Suprapubic skin (tissue), 4 donors: ENCODE measurements at regions not wholly inside any gene's neighbourhood (a gene's known extent, or its start where the extent isn't known, plus 50 kb on each side); places are given as distances from the start of the nearest gene placed in this dataset.

Experiments used
- DNase-seq, 2 donors: peaks; one replicate each; pipeline ENCODE4 v3.0.0-alpha.2; 2019; ENCODE audit warnings: low spot score in 2 of 2
- H3K27ac ChIP-seq: fragments of 200-600 bp; sonication (generic); one replicate; pipeline ENCODE4 v1.5.1; 2019
- H3K27me3 ChIP-seq: fragments of 200-600 bp; sonication (generic); one replicate; pipeline ENCODE4 v1.5.1; 2019
- H3K36me3 ChIP-seq: fragments of 200-600 bp; sonication (generic); one replicate; pipeline ENCODE4 v1.5.1; 2019
- H3K4me1 ChIP-seq: fragments of 200-600 bp; sonication (generic); one replicate; pipeline ENCODE4 v1.5.1; 2019
- H3K4me3 ChIP-seq: fragments of 200-600 bp; sonication (generic); one replicate; pipeline ENCODE4 v1.5.1; 2019; ENCODE audit warnings: mild to moderate bottlenecking
- H3K9me3 ChIP-seq: fragments of 200-600 bp; sonication (generic); one replicate; pipeline ENCODE4 v1.5.1; 2019
- EP300 ChIP-seq: sonication (generic); formaldehyde crosslinking; IDR thresholded peaks from one replicate; pipeline ENCODE4 v1.6.1; 2017; ENCODE audit warnings: antibody characterized with exemption
- POLR2A ChIP-seq, 2 donors: fragments of 450-650 bp; IDR thresholded peaks; one replicate each; pipeline ENCODE4 v1.6.1; 2017; ENCODE audit warnings: antibody characterized with exemption in 2 of 2, mild to moderate bottlenecking in 2 of 2, moderate library complexity in 2 of 2
- POLR2AphosphoS5 ChIP-seq, 3 donors: sonication (generic); formaldehyde crosslinking; IDR thresholded peaks; one replicate each; pipeline ENCODE4 v1.6.1; 2017; ENCODE audit warnings: antibody characterized with exemption in 3 of 3
- WGBS: methylation state at CpG from one replicate; pipeline ENCODE4 v1.1.5; 2018; 5-methylcytosine and 5-hydroxymethylcytosine counted together
- TF ChIP-seq, protein P1 (sequence below), 2 donors: fragments of 200-600 bp in 1 of 2; fragments of 450-650 bp in 1 of 2; sonication (generic) in 1 of 2; IDR thresholded peaks; one replicate each; pipeline ENCODE4 v1.5.1; 2016 to 2019; ENCODE audit warnings: antibody characterized with exemption in 2 of 2, mild to moderate bottlenecking in 1 of 2, moderate library complexity in 1 of 2

DNA sequence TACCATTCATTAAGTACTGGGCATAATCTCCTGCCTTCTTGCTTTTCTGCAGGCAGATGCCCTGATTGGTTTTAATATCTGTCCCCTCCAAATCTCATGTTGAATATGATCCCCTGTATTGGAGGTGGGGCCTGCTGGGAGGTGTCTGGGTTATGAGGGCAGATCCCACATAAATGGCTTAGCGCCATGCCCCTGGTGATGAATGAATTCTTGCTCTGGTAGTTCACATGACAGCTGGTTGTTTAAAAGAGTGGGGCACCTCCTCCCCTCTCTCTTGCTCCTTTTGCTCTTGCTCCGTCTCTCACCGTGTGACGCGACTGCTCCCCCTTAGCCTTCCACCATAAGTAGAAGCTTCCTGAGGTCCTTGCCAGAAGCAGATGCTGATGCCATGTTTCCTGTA is 564.0 kb upstream of the BRINP1 start:
- DNase-seq = no peak
- Histone ChIP-seq H3K27me3 (no peaks in the 10 kb centered on the region), H3K4me1 (no peaks in the 10 kb centered on the region), H3K36me3 (no peaks in the 10 kb centered on the region), H3K9me3 (no peaks in the 10 kb centered on the region), H3K4me3 (no peak overlapping the region), H3K27ac (no peak overlapping the region)
- 90% methylated on average over 5 of the region's 5 CpGs for WGBS
- TF ChIP-seq POLR2A (IDR thresholded peaks at IDR 0.05) (no peak), POLR2AphosphoS5 (IDR thresholded peaks at IDR 0.05) (no peak), EP300 (no peak)
- TF ChIP-seq, protein P1, sequence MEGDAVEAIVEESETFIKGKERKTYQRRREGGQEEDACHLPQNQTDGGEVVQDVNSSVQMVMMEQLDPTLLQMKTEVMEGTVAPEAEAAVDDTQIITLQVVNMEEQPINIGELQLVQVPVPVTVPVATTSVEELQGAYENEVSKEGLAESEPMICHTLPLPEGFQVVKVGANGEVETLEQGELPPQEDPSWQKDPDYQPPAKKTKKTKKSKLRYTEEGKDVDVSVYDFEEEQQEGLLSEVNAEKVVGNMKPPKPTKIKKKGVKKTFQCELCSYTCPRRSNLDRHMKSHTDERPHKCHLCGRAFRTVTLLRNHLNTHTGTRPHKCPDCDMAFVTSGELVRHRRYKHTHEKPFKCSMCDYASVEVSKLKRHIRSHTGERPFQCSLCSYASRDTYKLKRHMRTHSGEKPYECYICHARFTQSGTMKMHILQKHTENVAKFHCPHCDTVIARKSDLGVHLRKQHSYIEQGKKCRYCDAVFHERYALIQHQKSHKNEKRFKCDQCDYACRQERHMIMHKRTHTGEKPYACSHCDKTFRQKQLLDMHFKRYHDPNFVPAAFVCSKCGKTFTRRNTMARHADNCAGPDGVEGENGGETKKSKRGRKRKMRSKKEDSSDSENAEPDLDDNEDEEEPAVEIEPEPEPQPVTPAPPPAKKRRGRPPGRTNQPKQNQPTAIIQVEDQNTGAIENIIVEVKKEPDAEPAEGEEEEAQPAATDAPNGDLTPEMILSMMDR (IDR thresholded peaks at IDR 0.05) = no peak

DNA sequence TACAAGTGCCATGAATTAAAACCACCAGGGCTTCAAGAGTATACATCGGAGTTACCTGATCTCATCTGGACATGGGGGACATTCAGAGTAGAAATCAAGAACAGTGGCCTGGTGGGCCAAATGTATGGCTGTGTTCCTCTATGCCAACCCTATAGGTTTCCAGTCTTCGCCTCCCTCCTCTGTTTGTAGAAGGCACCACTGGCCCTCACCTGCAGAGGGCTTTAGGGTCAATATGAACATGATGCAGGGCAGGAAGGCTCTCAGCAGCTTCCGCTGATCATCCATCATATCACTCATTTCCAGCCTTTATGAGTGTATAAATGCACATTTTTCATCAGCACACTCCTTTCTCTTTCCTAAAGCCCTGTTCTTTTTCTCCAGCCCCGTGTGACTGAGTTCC is 555.5 kb upstream of the BRINP1 start:
- no peaks in the 10 kb centered on the region for H3K4me1 ChIP-seq
- no peaks in the 10 kb centered on the region for H3K27me3 ChIP-seq
- no peak for TF ChIP-seq EP300
- TF ChIP-seq, protein P1 (IDR thresholded peaks at IDR 0.05) = no peak
- no peak for TF ChIP-seq POLR2A (IDR thresholded peaks at IDR 0.05)
- TF ChIP-seq POLR2AphosphoS5 (IDR thresholded peaks at IDR 0.05) = no peak
- H3K9me3 ChIP-seq = no peaks in the 10 kb centered on the region
- WGBS = 91% methylated on average over 4 of the region's 4 CpGs
- no peaks in the 10 kb centered on the region for H3K36me3 ChIP-seq
- no peak overlapping the region for H3K4me3 ChIP-seq
- no peak overlapping the region for H3K27ac ChIP-seq
- no peak for DNase-seq

DNA sequence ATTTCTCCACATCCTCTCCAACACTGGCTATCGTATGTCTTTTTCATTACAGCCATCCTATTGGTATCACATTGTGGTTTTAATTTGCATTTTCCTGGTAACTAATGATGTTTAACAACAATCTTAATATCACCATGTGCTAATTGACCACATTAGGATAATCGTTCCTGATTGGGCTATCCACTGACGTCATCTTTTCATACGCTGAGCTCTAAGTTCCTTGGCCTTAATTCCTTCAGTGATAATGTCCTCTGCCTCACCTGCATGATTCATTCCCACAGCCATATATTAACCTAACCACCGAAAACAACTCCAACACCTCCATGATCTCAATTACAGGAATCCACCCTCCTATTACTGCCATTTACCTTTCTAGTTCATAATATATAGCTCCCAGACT is 547.9 kb upstream of the BRINP1 start:
- Histone ChIP-seq H3K36me3 (no peaks in the 10 kb centered on the region), H3K4me1 (no peaks in the 10 kb centered on the region), H3K27me3 (no peaks in the 10 kb centered on the region), H3K9me3 (no peaks in the 10 kb centered on the region), H3K27ac (no peak overlapping the region), H3K4me3 (no peak overlapping the region)
- no peak for TF ChIP-seq POLR2A (IDR thresholded peaks at IDR 0.05)
- 92% methylated on average over 5 of the region's 5 CpGs for WGBS
- no peak for DNase-seq

DNA sequence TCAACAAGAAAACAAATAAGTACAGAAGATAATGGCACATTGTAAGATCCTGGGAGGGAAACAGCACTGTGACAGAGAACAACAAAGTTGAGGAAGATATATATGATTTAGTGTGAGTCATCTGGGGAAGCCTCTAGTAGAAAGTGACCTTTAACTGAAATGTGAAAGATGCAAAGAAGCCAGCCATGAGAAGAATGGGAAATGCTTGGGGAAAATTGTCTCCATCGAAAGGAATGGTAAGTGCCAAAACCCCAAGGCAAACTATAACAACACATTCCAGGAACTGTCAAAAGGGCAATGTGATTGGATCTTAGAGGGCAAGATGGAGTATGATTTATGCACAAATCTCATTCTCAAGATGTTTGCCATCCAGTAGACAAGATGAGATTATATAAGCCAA is 537.8 kb upstream of the BRINP1 start:
- H3K27ac ChIP-seq = no peak overlapping the region
- H3K9me3 ChIP-seq = no peaks in the 10 kb centered on the region
- no peaks in the 10 kb centered on the region for H3K36me3 ChIP-seq
- DNase-seq = no peak
- TF ChIP-seq EP300 = no peak
- TF ChIP-seq, protein P1 (IDR thresholded peaks at IDR 0.05) = no peak
- TF ChIP-seq POLR2AphosphoS5 (IDR thresholded peaks at IDR 0.05) = no peak
- no peak for TF ChIP-seq POLR2A (IDR thresholded peaks at IDR 0.05)
- no peak overlapping the region for H3K4me3 ChIP-seq
- no peaks in the 10 kb centered on the region for H3K4me1 ChIP-seq
- WGBS = 46% methylated on average over 1 of the region's 1 CpG
- H3K27me3 ChIP-seq = no peaks in the 10 kb centered on the region

DNA sequence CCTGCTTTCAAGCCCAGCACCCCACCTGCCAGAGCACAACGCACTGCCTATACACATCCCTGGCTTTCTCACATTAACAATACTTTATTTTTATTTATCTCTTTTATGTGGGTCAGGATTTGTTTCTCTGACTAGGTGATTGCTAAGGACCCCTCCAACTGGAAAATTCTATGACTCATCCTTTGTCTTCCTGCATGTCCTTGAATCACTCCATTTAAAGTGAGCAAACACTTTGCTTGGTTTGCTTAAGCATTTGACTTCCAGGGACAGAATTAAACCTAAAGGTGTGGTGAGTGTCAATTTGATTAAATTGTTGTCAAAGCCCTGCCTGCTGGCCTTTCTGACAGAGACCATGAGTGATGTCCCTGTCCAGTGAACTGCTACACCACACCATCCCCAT is 536.5 kb upstream of the BRINP1 start:
- no peak for DNase-seq
- Histone ChIP-seq H3K9me3 (peaks cover 3% of the 10 kb centered on the region), H3K27me3 (no peaks in the 10 kb centered on the region), H3K36me3 (no peaks in the 10 kb centered on the region), H3K4me3 (no peak overlapping the region), H3K27ac (no peak overlapping the region), H3K4me1 (no peaks in the 10 kb centered on the region)
- TF ChIP-seq POLR2AphosphoS5 (IDR thresholded peaks at IDR 0.05) = no peak
- TF ChIP-seq POLR2A (IDR thresholded peaks at IDR 0.05) = no peak
- TF ChIP-seq, protein P1 (IDR thresholded peaks at IDR 0.05) = no peak
- TF ChIP-seq EP300 = no peak
- WGBS = 65% methylated on average over 1 of the region's 1 CpG

DNA sequence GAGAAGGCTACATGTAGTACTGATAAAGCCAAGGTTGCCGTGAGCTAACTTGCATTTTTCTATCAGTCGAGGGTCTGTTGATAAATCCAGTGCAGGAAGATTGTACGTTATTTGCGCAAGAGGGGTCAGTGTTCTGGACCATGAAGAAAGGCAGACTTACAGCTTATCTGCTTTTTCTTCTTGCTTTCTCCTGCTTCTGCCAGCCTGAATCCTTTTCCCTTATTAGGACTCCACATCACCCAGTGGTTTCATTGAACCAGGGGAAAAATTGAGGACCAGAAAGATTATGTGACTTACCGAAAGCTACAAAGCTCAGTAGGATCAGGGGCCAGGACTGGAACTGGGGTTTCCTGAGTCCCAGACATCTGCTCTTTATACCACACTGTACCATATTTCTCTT is 534.6 kb upstream of the BRINP1 start:
- no peaks in the 10 kb centered on the region for H3K27me3 ChIP-seq
- H3K4me3 ChIP-seq = no peak overlapping the region
- TF ChIP-seq POLR2AphosphoS5 (IDR thresholded peaks at IDR 0.05) = no peak
- TF ChIP-seq, protein P1 (IDR thresholded peaks at IDR 0.05) = no peak
- TF ChIP-seq POLR2A (IDR thresholded peaks at IDR 0.05) = no peak
- no peaks in the 10 kb centered on the region for H3K36me3 ChIP-seq
- DNase-seq = no peak
- H3K4me1 ChIP-seq = no peaks in the 10 kb centered on the region
- H3K27ac ChIP-seq = no peak overlapping the region
- peaks cover 3% of the 10 kb centered on the region for H3K9me3 ChIP-seq
- 80% methylated on average over 5 of the region's 5 CpGs for WGBS
